ENCODE measurements at regions not wholly inside any gene's neighbourhood (a gene's known extent, or its start where the extent isn't known, plus 50 kb on each side); places are given as distances from the start of the nearest gene placed in this dataset.
"Not testable (repeated sequence)": the region's sequence is repeated elsewhere in the genome, so short reads cannot be mapped to it uniquely, and the experiment has no call there.

GRCh38 chr5:121008041-121008440 lies 543.9 kb downstream of the PRR16 start:
- no peak for FAIRE-seq

DNA sequence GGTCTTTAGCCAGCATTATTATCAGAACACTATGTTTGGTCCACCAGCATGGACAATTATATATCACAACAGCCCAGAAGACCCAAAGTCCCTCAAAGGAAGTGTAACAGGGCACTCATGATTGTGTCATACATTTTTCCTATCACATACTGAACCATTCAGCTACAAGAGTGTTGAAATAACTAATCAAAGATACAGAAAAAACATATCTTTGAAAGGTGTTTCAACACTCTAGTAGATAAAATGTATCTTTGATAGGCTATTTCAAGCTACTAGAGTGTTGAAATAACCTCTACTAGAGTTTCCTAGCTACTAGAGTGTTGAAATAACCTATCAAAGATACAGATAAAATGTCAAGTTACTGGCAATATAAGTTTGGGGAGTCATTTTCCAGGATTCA lies 545.0 kb downstream of the PRR16 start:
- FAIRE-seq = no peak

GRCh38 chr5:121018004-121018403 lies 553.9 kb downstream of the PRR16 start:
- no peak for FAIRE-seq

DNA sequence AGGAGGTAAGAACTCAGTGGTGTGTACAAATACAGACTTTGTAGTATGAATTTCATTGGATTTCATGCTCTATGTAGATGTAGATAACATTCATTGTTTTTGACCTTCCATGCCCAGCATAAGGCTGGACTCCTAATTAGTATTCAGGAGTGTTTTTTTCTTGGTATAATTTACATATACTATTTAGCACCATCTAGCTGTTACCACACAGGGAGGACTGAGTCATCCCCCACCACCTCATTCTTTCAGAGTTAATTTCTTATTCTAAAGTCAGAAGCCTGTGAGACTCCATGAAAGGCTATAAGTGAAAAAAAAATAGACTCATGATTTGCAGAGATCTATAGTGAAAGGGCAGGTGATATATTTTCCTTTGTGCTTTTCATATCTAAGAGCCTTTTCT lies 555.0 kb downstream of the PRR16 start:
- no peak for FAIRE-seq

- FAIRE-seq = no peak
These were observed 555.6 kb downstream of the PRR16 start for GRCh38 chr5:121019734-121020133.

- FAIRE-seq = no peak
These were observed 557.6 kb downstream of the PRR16 start for GRCh38 chr5:121021681-121022080.

DNA sequence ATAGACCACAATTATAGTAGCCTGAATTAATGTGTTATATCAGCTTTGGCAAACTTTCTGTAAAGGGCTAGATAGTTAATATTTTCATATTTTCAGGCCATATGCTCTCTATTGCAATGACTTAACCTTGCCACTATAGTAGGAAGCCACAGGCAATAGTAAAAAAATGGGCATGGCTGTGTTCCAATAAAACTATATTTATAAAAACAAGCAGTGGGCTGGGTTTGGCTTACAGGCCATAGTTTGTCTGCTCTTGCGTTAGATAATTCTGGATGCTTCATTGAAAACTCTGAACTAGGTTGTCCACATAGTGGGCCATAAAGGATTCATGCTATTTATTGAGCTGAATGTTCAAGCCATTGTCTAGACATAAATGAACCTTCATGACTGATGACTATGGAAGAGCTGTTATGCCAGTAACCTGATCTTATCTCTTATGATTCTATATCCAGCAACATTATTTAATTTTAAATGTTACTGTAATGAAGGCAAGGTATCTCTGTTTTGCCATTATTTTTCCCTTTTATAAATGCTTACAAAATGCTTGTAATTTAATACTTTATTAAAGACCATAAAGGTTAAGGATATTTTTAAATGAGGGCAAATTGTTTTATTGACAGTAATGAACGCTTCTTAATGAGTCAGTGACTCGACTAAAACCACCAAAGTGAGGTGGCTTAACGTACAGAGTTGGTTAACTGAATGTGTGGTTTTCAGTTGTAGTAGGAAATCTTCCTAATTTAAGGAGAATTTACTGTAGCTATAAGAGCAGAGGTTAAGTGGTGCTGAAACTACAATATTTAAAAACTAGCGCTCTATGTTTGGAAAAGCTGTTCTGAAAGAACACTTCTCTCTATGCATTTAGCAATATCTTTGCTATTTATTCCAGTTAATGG lies 560.6 kb downstream of the PRR16 start:
- no peak for FAIRE-seq

- no peak for FAIRE-seq
These were observed 561.6 kb downstream of the PRR16 start for GRCh38 chr5:121025671-121026070.

DNA sequence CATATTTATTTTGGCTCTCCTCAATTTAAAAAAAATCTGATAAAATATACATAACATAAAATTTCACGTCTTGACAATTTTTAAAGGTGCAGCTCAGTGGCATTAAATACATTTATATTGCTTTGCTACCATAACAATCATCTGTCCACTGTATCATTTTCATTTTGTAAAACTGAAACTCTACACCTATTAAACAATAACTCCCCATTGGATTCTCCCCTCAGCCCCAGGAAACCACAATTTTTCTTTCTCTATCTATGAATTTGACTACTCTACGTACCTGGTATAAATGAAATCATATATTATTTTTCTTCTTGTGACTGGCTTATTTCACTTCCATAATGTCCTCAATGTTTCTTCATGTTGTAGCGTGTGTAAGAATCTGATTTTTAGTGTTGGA lies 563.5 kb downstream of the PRR16 start:
- FAIRE-seq = no peak

GRCh38 chr5:121029536-121030245 lies 565.6 kb downstream of the PRR16 start:
- FAIRE-seq = no peak

DNA sequence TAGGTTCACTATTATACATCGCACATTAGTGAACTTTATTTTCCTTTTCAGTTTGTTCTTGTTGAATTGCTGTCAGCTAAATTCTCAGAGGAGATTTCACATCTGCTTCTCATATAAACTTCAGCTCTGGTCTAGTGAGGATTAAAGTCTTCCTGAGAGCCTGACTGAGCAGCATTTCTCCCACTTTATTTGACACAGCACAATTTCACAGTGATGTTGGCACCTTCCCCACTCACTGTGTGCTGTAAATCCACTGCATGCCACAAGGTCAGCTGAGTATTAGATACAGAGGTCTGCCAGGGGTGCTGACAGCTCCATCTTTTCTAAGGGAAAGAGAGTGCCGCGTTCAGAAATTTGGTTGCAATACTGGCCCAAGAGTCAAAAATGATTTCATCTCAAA lies 567.4 kb downstream of the PRR16 start:
- no peak for FAIRE-seq

GRCh38 chr5:121033334-121033733 lies 569.2 kb downstream of the PRR16 start:
- no peak for FAIRE-seq

DNA sequence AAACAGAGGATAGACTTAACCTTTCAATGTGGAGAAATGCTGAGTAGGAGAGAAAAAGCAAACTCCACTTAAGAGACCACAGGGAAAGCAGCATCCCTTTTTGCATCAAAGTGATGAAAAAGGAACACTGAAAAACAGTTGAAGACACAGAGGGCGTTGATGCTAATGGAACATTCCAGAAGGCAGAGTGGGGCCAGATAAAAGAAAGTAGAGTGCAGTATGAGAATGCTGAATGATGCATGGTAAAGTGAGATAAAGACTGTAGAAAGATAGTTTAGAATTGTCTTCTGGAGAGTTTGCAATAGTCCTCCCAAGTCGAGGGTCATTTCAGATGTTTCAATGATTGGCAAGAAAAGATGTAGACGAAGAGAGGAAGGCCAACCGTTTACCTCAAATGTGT lies 574.3 kb downstream of the PRR16 start:
- no peak for FAIRE-seq

GRCh38 chr5:121049971-121050370 lies 585.9 kb downstream of the PRR16 start:
- FAIRE-seq = no peak

GRCh38 chr5:121053055-121053985 lies 589.2 kb downstream of the PRR16 start:
- FAIRE-seq = no peak

DNA sequence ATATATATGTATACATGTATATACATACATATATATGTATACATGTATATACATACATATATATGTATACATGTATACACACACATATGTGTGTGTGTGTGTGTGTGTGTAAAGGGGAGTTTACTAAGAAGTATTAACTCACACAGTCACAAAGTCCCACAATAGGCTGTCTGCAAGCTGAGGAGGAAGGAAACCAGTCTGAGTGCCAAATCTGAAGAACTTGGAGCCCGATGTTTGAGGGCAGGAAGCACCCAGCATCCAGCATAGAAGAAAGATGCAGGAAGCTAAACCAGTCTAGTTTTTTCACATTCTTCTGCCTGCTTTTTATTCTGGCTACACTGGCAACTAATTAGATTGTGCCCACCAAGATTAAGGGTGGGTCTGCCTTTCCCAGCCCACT lies 591.5 kb downstream of the PRR16 start:
- FAIRE-seq = no peak

DNA sequence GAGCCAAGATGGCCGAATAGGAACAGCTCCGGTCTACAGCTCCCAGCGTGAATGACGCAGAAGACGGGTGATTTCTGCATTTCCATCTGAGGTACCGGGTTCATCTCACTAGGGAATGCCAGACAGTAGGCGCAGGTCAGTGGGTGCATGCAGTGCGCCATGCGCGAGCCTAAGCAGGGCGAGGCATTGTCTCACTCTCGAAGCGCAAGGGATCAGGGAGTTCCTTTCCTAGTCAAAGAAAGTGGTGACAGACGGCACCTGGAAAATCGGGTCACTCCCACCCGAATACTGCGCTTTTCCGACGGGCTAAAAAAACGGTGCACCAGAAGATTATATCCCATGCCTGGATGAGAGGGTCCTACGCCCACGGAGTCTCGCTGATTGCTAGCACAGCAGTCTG lies 600.1 kb downstream of the PRR16 start:
- FAIRE-seq = not testable (repeated sequence)

DNA sequence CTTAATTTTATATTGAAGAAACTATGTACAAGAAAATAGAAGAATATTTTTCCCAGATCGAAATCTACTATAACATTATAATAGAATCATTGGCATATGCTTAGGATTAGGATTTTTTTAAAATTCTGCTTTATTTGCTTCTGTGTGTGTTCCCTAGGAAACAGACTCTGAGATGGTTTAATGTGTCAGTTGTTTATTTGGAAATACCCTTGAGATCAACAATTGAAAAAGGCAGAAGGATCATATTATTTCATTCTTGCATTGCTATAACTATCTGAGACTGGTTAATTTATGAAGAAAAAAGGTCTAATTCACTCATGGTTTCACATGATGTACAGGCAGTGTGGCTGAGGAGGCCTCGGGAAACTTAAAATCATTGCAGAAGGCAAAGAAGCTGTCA lies 622.6 kb downstream of the PRR16 start:
- no peak for FAIRE-seq

GRCh38 chr5:121087560-121087959 lies 623.5 kb downstream of the PRR16 start:
- FAIRE-seq = no peak

DNA sequence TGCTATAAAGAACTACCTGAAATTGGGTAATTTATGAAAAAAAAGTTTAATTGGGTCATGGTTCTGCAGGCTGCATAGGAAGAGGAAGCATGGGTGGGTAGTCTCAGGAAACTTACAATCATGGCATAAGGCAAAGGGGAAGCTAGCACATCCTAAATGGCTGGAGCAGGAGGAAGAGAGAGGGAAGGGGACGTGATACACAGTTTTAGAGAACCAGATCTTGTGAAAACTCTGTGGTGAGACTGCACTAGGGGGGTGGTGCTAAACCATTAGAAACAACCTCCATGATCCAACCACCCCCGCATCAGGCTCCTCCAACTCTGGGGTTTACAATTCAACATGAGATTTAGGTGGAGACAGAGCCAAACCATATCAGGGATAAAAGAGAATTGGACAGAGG lies 624.2 kb downstream of the PRR16 start:
- no peak for FAIRE-seq

DNA sequence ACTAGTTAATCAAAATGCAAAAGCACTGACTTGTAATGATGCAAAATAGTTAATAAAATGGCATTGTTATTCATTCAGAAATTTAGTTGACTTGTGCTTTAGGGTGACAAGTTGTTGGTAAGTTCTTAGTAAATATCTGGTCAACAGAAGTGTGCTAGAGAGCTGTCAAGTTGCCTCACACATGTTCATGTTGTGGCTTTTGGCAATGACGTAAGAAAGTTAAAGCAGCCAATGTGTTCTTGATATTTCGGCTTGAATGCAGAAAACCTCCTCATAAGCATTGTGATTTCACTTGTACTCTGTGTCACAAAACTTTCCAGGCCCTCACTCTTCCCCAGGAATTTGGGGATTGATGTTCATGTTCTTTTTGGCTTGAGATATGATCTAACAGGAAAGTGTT lies 626.7 kb downstream of the PRR16 start:
- FAIRE-seq = no peak

DNA sequence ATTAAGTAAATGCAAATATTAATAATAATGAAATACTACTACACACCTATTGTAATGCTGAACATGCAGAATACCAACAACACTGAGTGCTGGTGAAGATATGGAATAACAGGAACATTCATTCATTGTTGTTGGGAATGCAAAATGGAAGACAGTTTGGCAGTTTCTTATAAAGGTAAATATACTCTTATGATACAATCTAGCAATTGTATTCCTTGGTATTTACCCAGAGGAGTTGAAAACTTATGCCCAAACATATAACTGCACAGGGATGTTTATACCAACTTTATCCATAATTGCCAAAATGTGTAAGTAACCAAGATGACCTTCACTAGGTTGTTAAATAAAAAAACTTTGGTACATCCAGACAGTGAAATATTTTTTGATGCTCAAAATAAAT lies 636.8 kb downstream of the PRR16 start:
- no peak for FAIRE-seq

DNA sequence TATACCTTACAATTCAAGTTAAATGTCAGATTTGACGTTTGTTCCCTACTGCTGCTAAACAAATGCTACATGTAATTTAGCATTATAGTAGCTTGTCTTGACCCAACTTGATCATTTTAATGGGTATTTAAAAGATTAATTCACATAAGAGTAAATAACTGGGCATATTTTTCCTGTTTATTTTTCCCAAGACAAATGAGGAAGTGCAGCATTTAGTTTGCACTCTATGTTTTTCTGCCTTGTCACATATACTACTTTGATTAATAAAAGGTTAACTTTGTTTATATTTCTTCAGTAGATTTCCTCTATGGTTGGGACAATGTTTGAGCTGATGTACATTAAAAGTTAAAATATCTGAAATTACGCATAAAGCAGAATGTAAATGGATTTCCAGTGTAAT lies 641.8 kb downstream of the PRR16 start:
- no peak for FAIRE-seq
